ENCODE measurements at regions not wholly inside any gene's neighbourhood (a gene's known extent, or its start where the extent isn't known, plus 50 kb on each side); places are given as distances from the start of the nearest gene placed in this dataset.

GRCh38 chr5:165626161-165626560, 2120.7 kb downstream of the MAT2B start:
- CTCF ChIA-PET, result no interaction called here
- Histone ChIP-seq H3K4me1 (ENCODE audit: control insufficient read depth, extremely low read depth, insufficient read depth, low read length) (no peaks in the 10 kb centered on the region), H2AFZ (ENCODE audit: low read depth, low read length) (no peak overlapping the region), H4K20me1 (replicated peaks; ENCODE audit: control insufficient read depth, extremely low read depth, insufficient read depth, low read length) (no peaks in the 10 kb centered on the region), H3K36me3 (ENCODE audit: control insufficient read depth in 2 of 2, extremely low read depth in 1 of 2, insufficient read depth in 2 of 2, low read length in 2 of 2) (no peaks in the 10 kb centered on the region), H3K79me2 (ENCODE audit: control insufficient read depth, insufficient read depth, low read length) (no peaks in the 10 kb centered on the region), H3K9me3 (replicated peaks; ENCODE audit: control insufficient read depth, insufficient read depth, low read length) (peaks cover 2% of the 10 kb centered on the region), H3K4me2 (ENCODE audit: insufficient read depth, low read length) (no peak overlapping the region), H3K4me3 (replicated peaks in 1 of 3; ENCODE audit: insufficient read depth in 1 of 3, low read depth in 1 of 3, low read length in 3 of 3) (no peak overlapping the region), H3K27me3 (ENCODE audit: control insufficient read depth in 2 of 2, insufficient read depth in 2 of 2, low read length in 2 of 2) (no peaks in the 10 kb centered on the region), H3K9ac (replicated peaks; ENCODE audit: extremely low read depth, insufficient read depth, low read length) (no peak overlapping the region), H3K27ac (ENCODE audit: insufficient read depth, low read depth, low read length) (no peak overlapping the region), H3K9me1 (replicated peaks; ENCODE audit: control insufficient read depth, extremely low read depth, insufficient read depth, low read length) (no peaks in the 10 kb centered on the region)
- FAIRE-seq (no peak), DNase-seq (ENCODE audit: low read depth, low spot score) (no peak)
- intact Hi-C loops (cut with micrococcal nuclease) (no loop called here), dilution Hi-C loops (cut with MboI; ENCODE audit: extremely low pct_ligation_motif_present, low sequenced_read_pairs) (no loop called here)
- POLR2A ChIA-PET, result no interaction called here
- TF ChIP-seq GATA2 (IDR thresholded peaks at IDR 0.05; ENCODE audit: insufficient read depth, insufficient read length, low read depth, low read length), result no peak
- TF ChIP-seq FOS (IDR thresholded peaks at IDR 0.05; ENCODE audit: borderline replicate concordance, insufficient read depth, low read length), result no peak
- no peak for TF ChIP-seq MAX (IDR thresholded peaks at IDR 0.05; ENCODE audit: insufficient read depth, insufficient read length)
- no peak for TF ChIP-seq JUN (IDR thresholded peaks at IDR 0.05; ENCODE audit: borderline replicate concordance, insufficient read depth, insufficient read length, low read depth)
- TF ChIP-seq EZH2 (IDR thresholded peaks at IDR 0.05; ENCODE audit: borderline replicate concordance, low read depth, low read length, severe bottlenecking), result no peak
- no peak for TF ChIP-seq CTCF (IDR thresholded peaks at IDR 0.05; ENCODE audit: extremely low read depth in 1 of 2, insufficient read depth in 1 of 2, low read depth in 1 of 2, low read length in 2 of 2)
- TF ChIP-seq POLR2A (IDR thresholded peaks at IDR 0.05; ENCODE audit: low read depth, low read length), result no peak
- no peak for TF ChIP-seq POLR2AphosphoS5 (IDR thresholded peaks at IDR 0.05; ENCODE audit: insufficient read depth, low read depth, low read length)
- no peak for TF ChIP-seq MYC (IDR thresholded peaks at IDR 0.05; ENCODE audit: low read depth, low read length)
- BruUV-seq (replicated peaks), result no TSS peak

Data from endothelial cell of umbilical vein (primary cell).